Fibroblast of skin of right quadriceps (primary cell): ENCODE measurements at regions not wholly inside any gene's neighbourhood (a gene's known extent, or its start where the extent isn't known, plus 50 kb on each side); places are given as distances from the start of the nearest gene placed in this dataset.
"Not testable (repeated sequence)": the region's sequence is repeated elsewhere in the genome, so short reads cannot be mapped to it uniquely, and the experiment has no call there.

Experiments used
- DNase-seq: peaks from one replicate; pipeline ENCODE4 v3.0.0-alpha.2; 2013

DNA sequence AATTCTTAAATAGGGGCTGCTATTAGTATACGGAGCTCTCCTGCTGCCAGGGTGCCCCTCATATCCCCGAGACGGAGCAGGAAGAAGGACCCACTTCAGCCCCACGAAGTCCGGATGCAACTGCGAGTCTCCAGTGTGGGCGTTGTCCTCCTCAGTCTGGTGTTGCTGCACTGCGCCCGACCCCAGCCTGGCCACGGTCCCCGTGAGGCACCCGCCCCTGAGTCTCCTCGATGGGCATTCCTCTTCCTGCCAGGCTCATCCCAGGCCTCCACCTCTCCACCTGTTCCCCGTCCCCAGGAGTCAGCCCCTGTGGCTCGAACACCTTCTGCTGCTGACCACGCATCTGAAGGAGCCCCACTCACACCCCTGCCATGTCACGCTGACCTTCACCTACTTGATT lies 68.1 kb upstream of the SFSWAP start:
- no peak for DNase-seq

DNA sequence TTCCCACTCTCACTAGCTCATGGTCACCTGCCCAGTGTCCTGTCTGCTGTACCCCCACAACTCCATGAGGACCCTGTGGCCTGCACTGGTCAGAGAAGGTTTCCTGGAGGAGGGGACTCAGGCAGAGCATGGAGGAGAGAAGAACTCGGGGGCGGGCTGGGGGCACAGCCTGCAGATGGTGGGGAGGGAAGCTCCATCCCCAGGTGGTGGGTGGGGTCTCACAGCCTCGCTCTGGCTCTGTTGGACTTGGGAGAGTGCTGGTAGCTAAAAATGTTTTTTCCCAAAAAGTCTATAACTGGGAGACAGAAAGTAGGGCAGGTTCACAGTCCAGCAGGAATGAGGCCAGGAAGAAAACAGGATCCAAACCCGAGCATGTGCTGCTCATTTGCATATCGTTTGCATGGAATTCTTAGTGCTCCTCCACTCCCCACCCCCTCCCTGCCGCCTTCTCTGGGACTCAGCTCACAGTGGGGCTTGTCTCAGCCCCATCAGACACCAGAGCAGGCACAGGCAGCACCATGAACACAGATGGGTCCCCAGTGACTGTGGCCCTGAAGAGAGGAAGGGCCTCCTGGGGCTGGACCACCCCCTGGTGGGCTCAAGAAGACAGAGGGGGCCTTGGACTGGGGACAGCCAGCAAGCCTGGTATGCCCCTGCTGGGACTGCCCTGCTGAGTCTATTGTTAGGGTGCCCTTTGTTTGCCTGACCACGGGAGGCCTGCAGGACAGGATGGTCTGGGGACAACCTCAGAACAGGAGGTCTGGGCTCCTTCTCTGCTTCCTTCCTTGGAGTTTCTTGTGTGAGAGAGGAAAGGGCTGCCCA lies 67.0 kb upstream of the SFSWAP start:
- no peak for DNase-seq

DNA sequence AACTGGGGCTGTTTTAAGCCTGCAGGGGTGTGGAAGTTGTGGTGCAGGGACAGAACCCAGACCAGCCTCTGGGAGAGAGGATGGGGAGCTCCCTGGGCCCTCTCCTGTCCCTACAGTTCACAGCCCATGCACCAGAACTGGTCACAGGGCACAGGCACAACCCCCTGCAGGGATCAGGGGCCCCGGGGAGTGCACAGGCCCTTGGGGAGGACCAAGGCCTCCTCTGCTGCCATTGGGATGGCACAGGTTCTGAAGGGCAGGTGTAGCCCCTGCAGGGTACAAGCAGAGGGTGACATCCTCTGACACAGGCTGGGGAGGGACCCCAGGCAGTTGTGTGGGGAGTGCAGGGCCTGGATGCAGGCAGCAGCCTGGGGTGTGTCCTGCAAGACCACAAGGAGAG lies 66.4 kb upstream of the SFSWAP start:
- DNase-seq: no peak

GRCh38 chr12:131644917-131645316 lies 66.0 kb upstream of the SFSWAP start:
- DNase-seq: not testable (repeated sequence)

DNA sequence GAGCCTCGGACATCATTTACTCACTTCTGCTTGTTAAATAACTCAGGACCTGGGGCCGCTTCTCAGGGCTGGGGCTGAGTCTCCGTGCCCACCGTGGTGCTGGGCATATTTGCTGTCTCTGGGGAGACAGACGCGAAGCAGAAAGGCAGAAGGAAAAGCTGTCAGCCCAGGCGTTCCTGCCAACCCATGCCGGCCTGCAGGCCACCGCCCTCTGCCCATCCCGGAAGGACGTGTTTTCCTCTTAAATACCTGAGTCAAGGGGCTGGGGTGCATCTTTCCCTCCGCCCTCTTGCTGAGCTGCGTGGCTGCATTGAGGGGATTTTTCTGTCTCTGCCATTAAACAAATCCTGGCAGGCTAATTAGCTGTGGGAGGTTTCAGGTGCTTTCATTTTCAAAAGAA lies 65.3 kb upstream of the SFSWAP start:
- DNase-seq: not testable (repeated sequence)

DNA sequence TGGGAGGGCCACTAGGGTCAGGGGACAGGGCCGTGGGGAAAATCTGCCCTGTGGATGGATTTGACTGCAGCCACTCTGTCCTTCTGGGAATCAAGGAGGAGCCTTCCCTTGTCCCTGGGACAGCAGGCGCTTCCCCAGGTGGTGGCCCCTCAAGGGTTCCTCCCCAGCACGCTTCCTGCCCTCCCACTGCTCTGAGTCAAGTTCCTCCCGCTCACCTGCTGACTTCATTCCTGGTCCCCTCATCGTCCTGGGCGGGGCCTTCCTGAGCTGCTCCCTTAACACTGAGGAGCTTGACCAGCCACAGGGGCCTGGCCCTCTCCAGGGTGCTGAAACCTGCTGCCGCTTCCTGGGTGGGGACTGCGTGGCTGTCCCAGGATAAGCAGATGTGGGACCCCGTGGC lies 64.4 kb upstream of the SFSWAP start:
- not testable (repeated sequence) for DNase-seq

DNA sequence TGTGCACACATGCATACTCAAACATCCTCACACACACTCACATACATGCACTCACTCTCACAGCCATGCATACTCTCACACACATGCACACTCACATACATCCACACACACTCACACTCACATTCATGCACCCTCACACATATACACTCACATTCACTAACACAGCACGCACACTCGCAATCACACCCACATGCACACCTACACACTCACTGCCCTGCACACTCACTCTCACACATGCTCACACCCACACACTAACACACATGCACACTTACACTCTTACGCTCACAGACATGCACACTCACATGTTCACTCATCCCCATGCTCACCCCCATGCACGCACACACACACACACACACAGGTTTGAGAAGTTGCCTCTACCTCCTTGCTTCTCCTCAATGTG lies 63.2 kb upstream of the SFSWAP start:
- no peak for DNase-seq

DNA sequence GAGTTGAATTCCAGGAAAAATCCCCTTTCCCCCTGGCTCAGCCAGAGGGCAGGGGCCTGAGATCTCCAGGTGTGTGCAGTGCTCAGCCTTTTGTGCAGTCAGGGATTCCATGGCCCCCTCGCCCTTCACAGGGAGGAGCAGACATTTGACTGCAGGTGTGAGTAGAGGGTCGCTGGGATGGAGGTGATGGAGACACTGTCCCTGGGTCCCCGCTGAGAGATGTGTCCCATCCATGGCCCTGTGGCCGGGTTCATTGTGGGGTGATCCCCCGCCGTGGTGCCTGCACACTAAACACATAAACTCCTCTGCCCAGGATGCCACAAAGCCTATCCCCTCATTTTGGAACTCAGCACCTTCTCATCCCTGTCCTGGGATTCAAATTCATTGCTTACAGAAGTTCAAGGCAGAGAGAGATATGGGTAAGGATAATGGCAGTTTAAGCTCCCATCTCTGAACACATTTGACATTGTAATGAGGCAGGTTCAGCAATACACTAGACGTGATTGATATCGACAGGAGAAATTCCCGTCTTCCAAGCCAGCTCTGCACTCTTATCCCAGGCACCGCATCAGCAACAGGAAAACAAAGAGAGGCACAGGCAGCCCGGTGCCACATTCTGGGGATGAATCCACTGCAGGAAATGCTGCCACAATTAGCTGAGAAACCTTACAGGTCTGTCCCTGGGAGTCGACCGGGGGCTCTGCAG lies 55.3 kb upstream of the SFSWAP start:
- not testable (repeated sequence) for DNase-seq

DNA sequence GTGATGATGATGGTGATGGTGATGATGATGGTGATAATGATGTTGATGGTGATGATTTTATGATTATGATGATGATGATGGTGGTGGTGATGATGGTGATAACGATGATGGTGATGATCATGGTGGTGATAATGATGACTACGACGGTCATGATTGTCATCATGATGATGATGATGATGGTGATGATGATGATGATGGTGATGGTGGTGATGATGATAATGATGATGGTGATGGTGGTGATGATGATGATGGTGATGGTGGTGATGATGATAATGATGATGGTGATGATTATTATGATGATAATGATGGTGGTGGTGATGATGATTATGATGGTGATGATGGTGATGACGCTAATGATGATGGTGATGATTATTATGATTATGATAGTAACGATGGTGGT lies 54.1 kb upstream of the SFSWAP start:
- not testable (repeated sequence) for DNase-seq

- not testable (repeated sequence) for DNase-seq
These were observed 52.3 kb upstream of the SFSWAP start for GRCh38 chr12:131658605-131659004.

DNA sequence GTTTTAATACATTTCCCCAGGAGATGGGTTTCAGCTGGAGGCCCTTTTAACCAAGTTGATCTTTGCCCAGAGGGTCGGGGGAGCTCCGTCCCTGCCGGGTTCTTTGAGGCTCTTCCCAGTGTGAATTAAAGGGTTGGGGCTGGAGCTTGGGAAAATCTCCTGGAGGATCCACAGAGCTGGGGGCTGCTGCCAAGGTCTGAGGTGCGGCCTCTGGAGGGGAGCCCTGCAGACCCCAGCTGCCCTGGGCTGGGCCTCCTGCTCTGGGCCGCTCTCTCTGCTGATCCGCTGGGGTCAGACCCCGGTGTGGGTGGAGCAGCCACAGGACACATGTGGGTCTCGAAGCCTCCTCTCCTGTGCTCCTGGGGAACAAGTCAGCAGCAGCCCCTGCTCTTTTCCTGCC lies 51.4 kb upstream of the SFSWAP start:
- not testable (repeated sequence) for DNase-seq

DNA sequence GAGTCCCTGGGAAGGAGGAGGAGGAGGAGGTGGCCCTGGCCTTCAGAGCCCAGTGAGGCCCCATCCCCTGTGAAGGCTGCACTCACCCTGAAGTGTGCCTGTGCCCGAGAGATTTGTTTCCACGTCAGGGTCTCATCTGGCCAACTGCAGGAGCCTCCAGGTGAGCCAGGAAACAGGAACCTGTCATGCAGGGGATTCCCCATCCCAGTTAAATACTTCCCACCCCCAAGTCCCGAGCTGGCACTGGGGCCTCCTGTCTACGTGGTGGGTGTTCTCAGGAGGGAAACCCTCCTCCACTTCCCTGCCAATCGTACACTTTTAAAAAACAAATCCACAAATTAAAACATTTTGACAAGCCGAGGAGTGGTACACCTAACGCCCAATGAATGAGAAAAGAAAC lies 50.9 kb upstream of the SFSWAP start:
- not testable (repeated sequence) for DNase-seq

- not testable (repeated sequence) for DNase-seq
These were observed 50.5 kb upstream of the SFSWAP start for GRCh38 chr12:131660401-131660800.
